OCI-LY7 (cell line): ENCODE measurements at regions not wholly inside any gene's neighbourhood (a gene's known extent, or its start where the extent isn't known, plus 50 kb on each side); places are given as distances from the start of the nearest gene placed in this dataset.

ENCODE experiments used
- CTCF ChIP-seq: fragments of 200-600 bp; sonication (generic); conservative IDR thresholded peaks from 2 replicates; pipeline ENCODE4 v1.5.1; 2014; ENCODE audit warnings: mild to moderate bottlenecking, antibody characterized with exemption, low read length, moderate library complexity, mixed read lengths
- EZH2phosphoT487 ChIP-seq: fragments of 200-600 bp; sonication (generic); IDR thresholded peaks from 2 replicates; pipeline ENCODE4 v1.6.1; 2018; ENCODE audit warnings: low read depth, borderline replicate concordance, mild to moderate bottlenecking, mixed run types, antibody characterized with exemption, low read length, moderate library complexity, mixed read lengths

GRCh38 chr2:105490204-105490603, 91.4 kb upstream of the FHL2 start:
- TF ChIP-seq CTCF (no peak), EZH2phosphoT487 (no peak)
